Neutrophil (primary cell): ENCODE measurements at regions not wholly inside any gene's neighbourhood (a gene's known extent, or its start where the extent isn't known, plus 50 kb on each side); places are given as distances from the start of the nearest gene placed in this dataset.

Experiments
- H3K27ac ChIP-seq: fragments of 200-600 bp; sonication (generic); 2 replicates; pipeline ENCODE4 v1.5.1; 2016; ENCODE audit warnings: mild to moderate bottlenecking, moderate library complexity
- H3K27me3 ChIP-seq: fragments of 200-600 bp; sonication (generic); 2 replicates; pipeline ENCODE4 v1.6.0; 2016; ENCODE audit warnings: mild to moderate bottlenecking
- H3K36me3 ChIP-seq: fragments of 200-600 bp; sonication (generic); 2 replicates; pipeline ENCODE4 v1.5.1; 2017
- H3K4me1 ChIP-seq, 2 experiments: fragments of 200-600 bp in 1 of 2; sonication (generic) in 1 of 2; 1 replicate in 1 of 2; 2 replicates in 1 of 2; pipeline versions ENCODE4 v1.5.1 to v1.6.1; 2013 to 2016; ENCODE audit warnings: low read depth in 1 of 2, low read length in 1 of 2, mild to moderate bottlenecking in 1 of 2, moderate library complexity in 1 of 2; ENCODE audit not compliant: control insufficient read depth in 1 of 2, insufficient read depth in 1 of 2
- H3K4me3 ChIP-seq, 2 experiments: fragments of 200-600 bp in 1 of 2; sonication (generic) in 1 of 2; 1 replicate in 1 of 2; 2 replicates in 1 of 2; pipeline ENCODE4 v1.5.1; 2013 to 2016; ENCODE audit warnings: low read depth in 1 of 2, low read length in 1 of 2, mild to moderate bottlenecking in 1 of 2, moderate library complexity in 1 of 2
- H3K9me3 ChIP-seq: fragments of 200-600 bp; sonication (generic); 2 replicates; pipeline ENCODE4 v1.5.1; 2016
- TF ChIP-seq, protein P1 (sequence below): fragments of 200-600 bp; sonication (generic); IDR thresholded peaks from 2 replicates; pipeline ENCODE4 v1.5.1; 2016; ENCODE audit warnings: antibody characterized with exemption

DNA sequence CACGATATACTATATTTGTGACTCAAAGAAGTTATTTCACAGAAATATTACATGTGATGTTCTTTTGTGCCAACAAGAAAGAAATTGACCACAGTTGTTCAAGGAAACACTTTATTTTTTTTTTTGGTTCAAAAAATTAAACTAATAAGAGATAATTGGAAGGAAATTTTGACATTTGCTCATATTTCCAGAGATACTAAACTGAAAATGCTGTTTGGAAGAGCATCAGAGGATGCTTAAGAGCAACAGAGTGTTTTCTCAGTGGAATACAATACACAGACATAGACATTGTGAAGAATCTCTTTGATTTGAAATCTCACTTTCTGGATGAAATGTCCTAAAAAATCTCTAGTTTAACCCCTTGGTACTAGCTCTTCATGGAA lies 760.4 kb upstream of the CXADR start:
- H3K4me1 ChIP-seq = no peaks in the 10 kb centered on the region
- no peaks in the 10 kb centered on the region for H3K27me3 ChIP-seq
- no peak overlapping the region for H3K27ac ChIP-seq
- H3K36me3 ChIP-seq = no peaks in the 10 kb centered on the region
- no peak overlapping the region for H3K4me3 ChIP-seq
- peaks cover 8% of the 10 kb centered on the region for H3K9me3 ChIP-seq
- TF ChIP-seq, protein P1, sequence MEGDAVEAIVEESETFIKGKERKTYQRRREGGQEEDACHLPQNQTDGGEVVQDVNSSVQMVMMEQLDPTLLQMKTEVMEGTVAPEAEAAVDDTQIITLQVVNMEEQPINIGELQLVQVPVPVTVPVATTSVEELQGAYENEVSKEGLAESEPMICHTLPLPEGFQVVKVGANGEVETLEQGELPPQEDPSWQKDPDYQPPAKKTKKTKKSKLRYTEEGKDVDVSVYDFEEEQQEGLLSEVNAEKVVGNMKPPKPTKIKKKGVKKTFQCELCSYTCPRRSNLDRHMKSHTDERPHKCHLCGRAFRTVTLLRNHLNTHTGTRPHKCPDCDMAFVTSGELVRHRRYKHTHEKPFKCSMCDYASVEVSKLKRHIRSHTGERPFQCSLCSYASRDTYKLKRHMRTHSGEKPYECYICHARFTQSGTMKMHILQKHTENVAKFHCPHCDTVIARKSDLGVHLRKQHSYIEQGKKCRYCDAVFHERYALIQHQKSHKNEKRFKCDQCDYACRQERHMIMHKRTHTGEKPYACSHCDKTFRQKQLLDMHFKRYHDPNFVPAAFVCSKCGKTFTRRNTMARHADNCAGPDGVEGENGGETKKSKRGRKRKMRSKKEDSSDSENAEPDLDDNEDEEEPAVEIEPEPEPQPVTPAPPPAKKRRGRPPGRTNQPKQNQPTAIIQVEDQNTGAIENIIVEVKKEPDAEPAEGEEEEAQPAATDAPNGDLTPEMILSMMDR = no peak

- H3K36me3 ChIP-seq = no peaks in the 10 kb centered on the region
- peaks cover 8% of the 10 kb centered on the region for H3K9me3 ChIP-seq
- H3K4me1 ChIP-seq = no peaks in the 10 kb centered on the region
- H3K27ac ChIP-seq = no peak overlapping the region
- H3K27me3 ChIP-seq = no peaks in the 10 kb centered on the region
- TF ChIP-seq, protein P1 = no peak
- no peak overlapping the region for H3K4me3 ChIP-seq
These were observed 757.8 kb upstream of the CXADR start for GRCh38 chr21:16755061-16755460.

GRCh38 chr21:16767201-16767600 lies 745.6 kb upstream of the CXADR start:
- Histone ChIP-seq H3K9me3 (no peaks in the 10 kb centered on the region), H3K27ac (no peak overlapping the region)

DNA sequence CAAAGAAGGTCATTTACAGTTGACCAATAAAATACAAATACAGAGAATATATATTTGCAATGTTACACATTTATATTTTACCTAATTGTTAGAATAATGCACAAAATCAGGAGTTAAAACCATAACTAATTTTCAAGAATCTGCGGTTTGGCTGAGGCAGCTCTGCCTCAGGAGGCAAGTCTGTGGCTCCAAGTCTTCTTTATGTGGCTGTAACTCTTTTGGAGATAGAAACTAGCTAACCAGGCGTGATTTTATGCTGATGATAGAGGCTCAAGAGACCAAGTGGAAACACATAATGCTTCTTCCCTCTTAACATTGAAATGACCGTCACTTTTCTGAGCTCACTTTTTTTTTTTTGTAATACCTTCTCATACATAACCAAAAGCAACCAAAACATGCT lies 744.7 kb upstream of the CXADR start:
- no peaks in the 10 kb centered on the region for H3K9me3 ChIP-seq
- H3K4me3 ChIP-seq = no peak overlapping the region
- H3K4me1 ChIP-seq = no peaks in the 10 kb centered on the region
- TF ChIP-seq, protein P1 = no peak
- H3K27me3 ChIP-seq = no peaks in the 10 kb centered on the region
- H3K36me3 ChIP-seq = no peaks in the 10 kb centered on the region
- H3K27ac ChIP-seq = no peak overlapping the region

More at GRCh38 chr21:16767201-16767600, 745.6 kb upstream of the CXADR start:
- H3K4me1 ChIP-seq = no peaks in the 10 kb centered on the region
- no peaks in the 10 kb centered on the region for H3K27me3 ChIP-seq
- no peak overlapping the region for H3K4me3 ChIP-seq
- no peaks in the 10 kb centered on the region for H3K36me3 ChIP-seq
- TF ChIP-seq, protein P1 = no peak

DNA sequence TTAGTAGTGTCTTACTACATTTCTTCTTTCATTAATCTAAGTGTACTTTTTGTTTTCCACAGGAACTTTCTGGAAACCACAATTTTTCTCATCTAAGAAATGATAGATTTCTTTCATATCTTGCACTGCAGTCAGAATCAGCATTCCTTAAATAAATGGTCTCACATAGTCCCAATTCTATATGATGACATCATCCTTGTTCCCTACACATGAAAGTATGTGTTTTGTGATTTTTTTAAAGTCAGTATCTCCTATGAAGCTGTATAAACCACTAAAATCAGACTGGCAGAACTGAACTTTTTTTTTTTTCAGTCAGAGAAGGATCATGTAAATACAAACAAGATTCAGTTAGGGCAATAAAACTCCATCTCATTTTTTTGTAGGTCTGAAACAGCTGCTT lies 742.6 kb upstream of the CXADR start:
- Histone ChIP-seq H3K9me3 (no peaks in the 10 kb centered on the region), H3K27ac (no peak overlapping the region), H3K36me3 (no peaks in the 10 kb centered on the region), H3K27me3 (no peaks in the 10 kb centered on the region), H3K4me1 (no peaks in the 10 kb centered on the region), H3K4me3 (no peak overlapping the region)
- TF ChIP-seq, protein P1 = no peak

DNA sequence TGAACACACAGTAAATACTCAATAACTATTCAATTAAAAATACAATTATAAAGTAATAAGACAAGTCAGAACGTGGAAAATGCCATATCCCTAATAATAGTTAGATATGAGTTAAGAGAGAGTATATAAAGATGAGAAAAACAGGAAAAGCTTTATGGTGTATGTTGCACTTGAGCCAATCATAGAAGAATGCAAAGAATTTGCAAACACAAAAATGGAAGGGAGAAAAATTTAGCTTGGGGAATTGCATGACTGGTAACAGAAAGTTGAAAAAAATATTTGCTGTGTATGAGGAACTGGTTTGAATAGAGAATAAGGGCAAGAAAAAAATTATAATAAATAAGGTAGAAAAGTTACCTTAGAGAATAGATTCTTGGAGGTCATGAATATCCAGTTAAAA lies 739.6 kb upstream of the CXADR start:
- Histone ChIP-seq H3K27ac (no peak overlapping the region), H3K36me3 (no peaks in the 10 kb centered on the region), H3K27me3 (no peaks in the 10 kb centered on the region), H3K4me1 (no peaks in the 10 kb centered on the region), H3K4me3 (no peak overlapping the region), H3K9me3 (no peaks in the 10 kb centered on the region)
- TF ChIP-seq, protein P1 = no peak
